HG03460 (cell line): ENCODE measurements at regions not wholly inside any gene's neighbourhood (a gene's known extent, or its start where the extent isn't known, plus 50 kb on each side); places are given as distances from the start of the nearest gene placed in this dataset.
"Not testable (repeated sequence)": the region's sequence is repeated elsewhere in the genome, so short reads cannot be mapped to it uniquely, and the experiment has no call there.

Experiments
- ATAC-seq: cut with Tn5 transposase; IDR thresholded peaks from one replicate; pipeline ENCODE4 v1.9.1; 2021; ENCODE audit not compliant: unreplicated experiment

GRCh38 chr13:89406096-89406495, 1734.9 kb downstream of the SLITRK5 start:
- not testable (repeated sequence) for ATAC-seq

GRCh38 chr13:89407357-89407756, 1736.2 kb downstream of the SLITRK5 start:
- ATAC-seq: no peak

- ATAC-seq: no peak
These were observed 1761.8 kb downstream of the SLITRK5 start for GRCh38 chr13:89432997-89433396.

- not testable (repeated sequence) for ATAC-seq
These were observed 1763.5 kb downstream of the SLITRK5 start for GRCh38 chr13:89434624-89435023.

- no peak for ATAC-seq
These were observed 1783.5 kb downstream of the SLITRK5 start for GRCh38 chr13:89454681-89455080.

- no peak for ATAC-seq
These were observed 1784.1 kb downstream of the SLITRK5 start for GRCh38 chr13:89455225-89455624.

GRCh38 chr13:89455741-89456140, 1784.6 kb downstream of the SLITRK5 start:
- no peak for ATAC-seq

GRCh38 chr13:89457977-89458376, 1786.8 kb downstream of the SLITRK5 start:
- no peak for ATAC-seq

- no peak for ATAC-seq
These were observed 1787.3 kb downstream of the SLITRK5 start for GRCh38 chr13:89458456-89458855.

GRCh38 chr13:89460895-89461294, 1789.7 kb downstream of the SLITRK5 start:
- not testable (repeated sequence) for ATAC-seq

- ATAC-seq: peak; percentile 83
These were observed 1794.2 kb downstream of the SLITRK5 start for GRCh38 chr13:89465366-89465765.

GRCh38 chr13:89468081-89468480, 1796.9 kb downstream of the SLITRK5 start:
- ATAC-seq: no peak

GRCh38 chr13:89470901-89471300, 1799.7 kb downstream of the SLITRK5 start:
- no peak for ATAC-seq

GRCh38 chr13:89474432-89474831, 1803.3 kb downstream of the SLITRK5 start:
- ATAC-seq: no peak

- no peak for ATAC-seq
These were observed 1814.9 kb downstream of the SLITRK5 start for GRCh38 chr13:89486065-89486464.

- ATAC-seq: no peak
These were observed 1815.5 kb downstream of the SLITRK5 start for GRCh38 chr13:89486709-89487108.

- ATAC-seq: no peak
These were observed 1819.5 kb downstream of the SLITRK5 start for GRCh38 chr13:89490661-89491060.

- no peak for ATAC-seq
These were observed 1825.3 kb downstream of the SLITRK5 start for GRCh38 chr13:89496478-89496877.

GRCh38 chr13:89497658-89498057, 1826.5 kb downstream of the SLITRK5 start:
- ATAC-seq: no peak

- no peak for ATAC-seq
These were observed 1831.1 kb downstream of the SLITRK5 start for GRCh38 chr13:89502286-89502685.

- no peak for ATAC-seq
These were observed 1832.8 kb upstream of the MIR17HG start for GRCh38 chr13:89514534-89515312.

GRCh38 chr13:89515948-89516347, 1831.5 kb upstream of the MIR17HG start:
- ATAC-seq: no peak
